DMS 273 (cell line): ENCODE measurements at regions not wholly inside any gene's neighbourhood (a gene's known extent, or its start where the extent isn't known, plus 50 kb on each side); places are given as distances from the start of the nearest gene placed in this dataset.

Experiments used
- DNase-seq: peaks from one replicate; lab custom pipeline; 2025; ENCODE audit not compliant: unreplicated experiment; lab: John Stamatoyannopoulos, UW

DNA sequence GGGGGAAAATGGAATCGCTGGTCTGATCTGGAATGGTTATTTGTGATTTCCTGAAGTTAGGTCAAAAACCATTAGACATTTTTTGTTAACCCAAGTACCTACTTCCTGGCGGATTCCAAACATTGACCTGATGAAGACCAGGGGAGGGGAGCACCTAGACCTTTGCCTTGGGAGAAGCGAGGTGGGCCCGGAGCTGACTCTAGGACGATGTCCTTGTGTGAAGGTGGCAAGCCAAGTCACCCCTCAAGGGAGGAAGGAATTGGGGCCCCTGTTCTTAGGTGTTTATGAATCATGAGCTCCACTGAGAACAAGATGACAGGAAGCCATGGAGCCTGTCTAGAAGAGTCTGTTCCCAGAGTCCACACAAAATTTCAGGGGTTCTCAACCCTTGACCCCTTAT is 204.9 kb upstream of the FOXF1 start:
- DNase-seq = no peak

DNA sequence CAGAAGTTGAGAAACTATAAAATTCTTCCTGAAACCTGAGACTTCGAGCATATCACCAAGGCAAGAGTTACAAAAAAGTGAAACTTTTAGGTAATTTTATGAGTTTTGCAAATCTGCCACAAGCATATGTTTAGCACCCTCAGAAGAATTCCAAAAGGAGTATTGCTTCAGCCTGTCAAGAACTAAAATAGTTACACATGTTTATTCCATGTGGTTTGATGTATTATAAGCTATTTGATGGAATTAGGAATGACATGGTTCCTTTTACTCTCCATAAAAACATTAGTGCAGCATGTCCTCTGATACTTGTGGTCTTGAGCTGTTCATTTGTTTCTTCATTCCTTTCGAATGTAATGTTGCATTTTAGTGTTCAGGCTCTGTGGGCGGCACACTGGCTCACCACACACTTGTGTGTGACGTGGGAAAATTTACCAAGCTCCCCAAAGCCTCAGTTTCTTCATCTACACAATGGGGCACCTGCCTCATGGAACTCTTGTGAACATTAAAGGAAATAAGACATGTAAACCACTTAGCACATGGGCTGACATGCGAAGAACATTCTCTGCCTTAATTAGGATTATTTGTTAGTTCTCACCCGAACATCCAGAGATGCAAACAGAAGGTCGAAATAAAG is 204.2 kb upstream of the FOXF1 start:
- DNase-seq = no peak

DNA sequence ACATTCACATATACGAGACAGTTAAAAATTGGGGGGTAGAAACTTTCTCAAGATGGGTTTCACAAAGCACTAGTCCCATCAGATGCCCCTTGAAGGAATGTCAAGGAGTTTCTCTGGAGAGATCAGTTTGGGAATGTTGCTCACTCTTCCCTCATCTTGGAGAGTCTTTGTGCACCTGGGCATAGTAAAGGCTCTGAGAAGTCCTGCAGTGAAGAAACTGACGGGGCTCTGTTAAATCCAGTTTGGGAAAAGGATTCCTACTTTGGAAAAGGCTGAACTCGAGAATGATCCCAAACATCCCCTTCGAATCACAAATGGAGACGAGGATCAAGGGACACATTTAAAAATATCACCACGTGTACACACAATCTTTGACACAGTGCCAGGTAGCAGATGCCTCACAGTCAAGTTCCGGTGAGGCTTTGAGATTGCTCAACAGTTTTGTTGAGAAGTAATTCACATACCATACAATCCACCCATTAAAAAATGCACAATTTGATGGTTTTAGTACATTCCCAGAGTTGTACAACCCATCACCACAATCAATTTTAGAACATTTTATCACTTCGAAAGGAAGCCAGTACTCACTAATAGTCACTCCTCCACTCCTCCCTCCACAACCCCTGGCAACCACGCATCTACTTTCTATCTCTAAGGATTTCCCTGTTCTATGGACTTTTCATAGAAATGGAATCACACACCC is 203.4 kb upstream of the FOXF1 start:
- no peak for DNase-seq

DNA sequence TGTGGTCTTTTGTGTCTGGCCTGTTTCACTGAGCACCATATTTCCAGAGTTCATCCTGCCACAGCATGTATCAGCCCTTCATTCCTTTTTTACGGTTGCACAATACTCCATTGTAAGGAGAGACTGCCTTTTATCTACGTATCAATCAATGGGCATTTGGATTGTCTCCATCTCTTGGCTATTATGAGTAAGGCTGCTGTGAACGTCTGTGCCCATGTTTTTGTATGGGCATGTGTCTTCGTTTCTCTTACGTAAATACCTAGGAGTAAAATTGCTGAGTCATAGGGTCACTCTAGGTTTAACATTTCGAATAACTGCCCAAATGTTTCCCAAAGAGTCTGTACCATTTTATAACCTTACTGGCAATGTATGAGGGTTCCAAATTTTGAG is 202.8 kb upstream of the FOXF1 start:
- no peak for DNase-seq

DNA sequence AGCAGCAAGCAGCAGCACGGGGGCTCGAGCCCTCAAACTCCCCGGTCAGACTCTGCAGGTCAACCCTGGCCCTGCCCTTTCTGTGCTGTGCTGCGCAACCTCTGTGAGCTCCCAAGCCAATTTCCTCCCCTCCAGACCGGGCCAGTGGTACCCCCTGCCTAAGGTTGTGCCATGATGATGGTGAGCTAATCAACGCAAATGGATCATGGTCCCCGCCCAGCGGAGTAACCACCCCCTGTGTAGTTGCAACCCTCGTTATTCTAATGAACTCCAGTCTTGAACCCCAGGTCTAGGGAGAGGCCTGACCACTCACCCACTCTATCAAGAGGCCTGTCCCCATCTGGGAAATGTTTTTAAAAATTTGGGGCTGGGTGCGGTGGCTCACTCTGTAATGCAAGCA is 201.8 kb upstream of the FOXF1 start:
- DNase-seq = no peak

DNA sequence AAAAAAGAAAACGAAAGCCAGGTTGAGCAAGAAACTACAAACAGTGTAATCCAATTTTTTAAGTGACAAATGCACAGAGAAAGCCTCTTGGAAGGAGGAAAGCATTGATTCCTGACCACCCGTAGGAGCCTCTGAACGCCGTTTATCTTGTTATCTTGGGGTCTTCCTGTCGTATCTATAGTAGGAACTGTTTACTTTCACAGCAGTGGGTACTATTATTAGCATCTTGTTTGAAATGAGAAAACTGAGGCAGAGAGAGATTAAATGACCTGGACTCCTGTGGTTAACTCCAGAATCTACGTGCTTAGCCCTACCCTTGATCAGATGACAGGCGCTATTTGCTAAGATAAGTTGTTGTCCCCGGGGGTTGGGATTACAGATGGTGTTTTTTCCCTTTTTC is 196.7 kb upstream of the FOXF1 start:
- no peak for DNase-seq

DNA sequence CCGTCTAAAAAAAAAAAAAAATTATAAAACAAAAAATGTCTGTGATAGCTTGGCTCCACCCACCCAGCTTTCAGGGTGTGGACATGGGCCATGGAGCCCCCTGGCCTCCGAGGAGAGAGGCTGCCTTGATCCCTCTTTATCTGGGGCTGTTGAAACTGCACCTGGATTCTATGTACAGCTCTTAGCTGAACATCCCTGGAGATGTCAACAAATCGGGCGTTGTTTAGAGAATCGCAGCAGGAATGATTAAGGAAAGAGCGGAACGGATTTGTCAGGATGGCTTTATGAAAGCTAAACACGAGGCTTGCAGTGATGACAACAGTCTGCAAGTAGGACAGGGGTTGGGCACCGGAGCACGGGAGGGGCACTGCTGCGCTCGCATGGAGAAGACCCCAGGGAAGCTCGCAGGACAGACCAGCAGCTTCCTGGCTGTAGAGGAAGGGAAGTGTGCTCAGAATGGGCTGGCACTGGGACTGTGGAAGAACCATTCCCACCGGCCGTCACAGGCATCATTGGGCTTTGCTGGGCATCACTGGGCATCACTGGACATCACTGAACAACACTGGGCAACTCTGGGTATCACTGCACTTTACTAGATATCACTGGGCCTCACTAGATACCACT is 195.8 kb upstream of the FOXF1 start:
- no peak for DNase-seq

DNA sequence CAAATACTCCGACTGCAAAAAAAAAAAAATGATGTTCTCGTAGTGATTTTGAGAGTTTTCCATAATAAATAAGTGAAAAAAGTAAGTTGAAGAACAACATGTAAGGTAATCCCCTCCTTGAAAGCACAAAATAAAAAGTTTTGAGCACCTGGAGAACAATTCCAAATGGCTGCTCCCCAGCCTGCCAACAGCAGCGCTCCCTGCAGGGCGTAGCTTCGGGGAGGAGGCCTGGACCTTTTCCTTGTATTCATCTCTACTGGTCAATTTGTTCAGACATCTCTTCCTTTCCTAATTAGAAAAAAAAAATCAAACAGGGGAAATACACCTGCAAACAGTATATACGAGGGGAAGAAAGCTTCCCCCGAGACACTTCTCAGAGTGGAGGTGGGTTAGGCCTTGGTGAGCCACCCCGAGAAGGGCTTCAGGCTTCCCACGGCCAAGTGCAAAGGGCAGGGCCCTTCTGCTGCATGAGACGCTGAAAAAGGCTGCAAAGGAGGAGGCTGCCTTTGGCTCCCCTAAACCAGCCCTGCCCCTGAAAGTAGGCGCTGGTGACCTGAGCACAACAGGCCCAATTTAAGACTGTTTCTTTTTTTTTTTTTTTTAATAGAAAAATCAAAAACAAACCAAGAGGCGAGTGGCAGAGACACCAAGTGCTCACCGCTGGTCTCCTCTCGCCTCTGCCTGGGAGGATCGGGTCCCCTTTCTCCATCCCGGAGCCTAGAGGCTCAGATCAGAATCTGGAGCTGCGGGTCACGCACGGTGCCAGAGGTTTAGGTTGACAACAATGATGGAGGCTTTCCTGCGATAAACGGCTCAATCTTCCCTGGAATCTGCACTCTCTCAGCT is 193.1 kb upstream of the FOXF1 start:
- DNase-seq = no peak

DNA sequence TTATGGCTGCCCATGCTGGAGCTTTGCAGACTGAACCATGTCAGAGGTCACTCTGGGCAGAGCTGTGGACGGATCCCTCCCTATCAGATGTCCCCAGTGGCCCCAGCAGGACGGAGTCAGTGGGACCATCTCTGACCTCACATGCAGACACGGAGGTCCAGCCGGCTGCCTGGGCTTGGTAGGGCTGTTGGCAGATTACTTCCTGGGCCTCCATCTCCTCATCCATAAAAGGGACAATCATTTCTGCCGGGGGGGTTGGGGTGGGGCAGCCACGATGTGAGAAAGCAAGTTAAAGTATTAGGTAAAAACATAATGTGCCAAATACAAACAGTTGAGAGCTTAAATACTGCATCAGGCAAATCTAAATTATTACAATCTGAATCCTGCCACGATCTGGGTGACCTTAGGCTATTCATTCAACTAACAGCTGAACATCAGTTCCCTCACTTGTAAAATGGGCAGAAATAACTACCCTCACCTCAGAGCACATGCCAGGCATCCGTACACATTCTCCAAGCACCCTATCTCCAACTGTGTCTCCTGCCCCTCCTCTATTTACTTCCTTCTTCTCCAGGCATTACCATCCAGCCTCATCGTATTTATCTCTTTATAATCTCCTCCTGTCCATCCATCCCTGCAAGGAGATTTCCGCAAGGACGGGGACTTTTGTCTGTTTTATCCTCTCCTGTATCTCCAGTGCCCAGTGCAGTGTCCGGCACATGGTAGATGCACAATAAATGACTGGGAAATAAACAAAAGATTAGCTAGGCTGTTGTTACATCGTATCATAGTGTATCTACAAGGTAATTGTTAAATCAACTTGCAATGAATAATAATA is 192.3 kb upstream of the FOXF1 start:
- no peak for DNase-seq

DNA sequence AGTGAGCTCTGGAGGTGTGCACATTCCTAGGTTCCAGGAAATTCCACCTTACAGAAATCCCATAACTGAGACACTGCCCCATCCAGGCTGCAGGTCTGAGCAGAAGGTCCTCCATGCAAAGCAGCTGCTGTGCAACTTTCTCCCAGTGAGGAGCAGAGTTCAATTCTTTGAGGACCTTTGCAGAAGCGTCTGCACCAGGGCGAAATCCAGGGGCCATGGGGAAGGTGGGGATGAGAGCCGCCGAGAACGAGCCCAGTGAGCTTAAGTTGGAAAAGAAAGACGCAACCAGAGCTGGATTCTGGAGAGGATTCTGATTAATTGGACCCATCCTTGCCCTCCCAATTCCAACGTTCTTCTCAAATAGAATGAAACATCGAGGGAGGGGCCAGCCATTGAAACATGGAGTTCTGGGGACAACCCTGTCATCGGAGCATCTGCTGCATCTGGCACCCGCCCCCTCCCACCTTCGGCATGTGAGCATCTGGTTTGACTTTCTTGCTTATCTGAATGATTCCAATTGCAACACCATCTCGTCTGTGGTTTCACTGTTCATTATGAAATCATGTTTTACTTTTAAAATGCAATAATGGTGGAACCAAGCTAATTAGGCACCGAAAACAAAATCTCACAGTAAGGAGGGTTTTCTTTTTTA is 190.6 kb upstream of the FOXF1 start:
- DNase-seq = no peak

DNA sequence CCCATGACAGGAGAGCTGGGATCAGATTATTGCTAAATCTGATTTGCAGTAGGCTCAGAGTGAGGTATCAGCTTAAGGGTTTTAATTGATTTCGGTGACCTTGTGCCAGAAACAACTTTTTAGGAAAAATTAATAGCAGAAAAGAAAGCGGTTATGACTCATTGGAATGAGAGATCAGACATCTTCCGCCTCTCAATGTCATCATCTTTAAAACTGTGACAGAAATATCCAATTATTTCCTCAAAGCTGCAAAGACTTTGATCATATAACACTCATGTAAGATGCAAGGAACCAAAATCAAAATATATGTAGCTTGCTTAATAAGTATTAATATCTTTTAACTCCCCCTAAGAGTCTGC is 190.1 kb upstream of the FOXF1 start:
- DNase-seq = no peak

DNA sequence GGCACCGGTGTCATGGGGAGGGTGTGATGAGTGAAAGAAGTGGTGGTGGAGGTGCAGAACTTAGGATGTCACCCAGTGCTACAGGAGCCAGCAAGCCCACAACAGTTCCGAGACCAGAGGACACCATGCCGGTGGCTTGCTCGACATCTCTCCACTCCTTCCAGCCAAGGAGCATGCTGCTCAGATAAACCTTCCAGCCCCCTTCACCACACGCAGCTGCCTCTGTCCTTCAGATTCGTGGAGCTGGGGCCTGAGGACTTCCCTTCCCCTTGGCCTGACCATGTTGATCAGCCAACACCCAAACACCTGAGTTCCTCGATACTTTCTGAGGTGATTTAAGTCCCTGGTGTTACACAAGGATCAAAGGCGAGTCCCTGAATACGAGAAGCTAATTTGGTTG is 188.8 kb upstream of the FOXF1 start:
- DNase-seq = no peak

DNA sequence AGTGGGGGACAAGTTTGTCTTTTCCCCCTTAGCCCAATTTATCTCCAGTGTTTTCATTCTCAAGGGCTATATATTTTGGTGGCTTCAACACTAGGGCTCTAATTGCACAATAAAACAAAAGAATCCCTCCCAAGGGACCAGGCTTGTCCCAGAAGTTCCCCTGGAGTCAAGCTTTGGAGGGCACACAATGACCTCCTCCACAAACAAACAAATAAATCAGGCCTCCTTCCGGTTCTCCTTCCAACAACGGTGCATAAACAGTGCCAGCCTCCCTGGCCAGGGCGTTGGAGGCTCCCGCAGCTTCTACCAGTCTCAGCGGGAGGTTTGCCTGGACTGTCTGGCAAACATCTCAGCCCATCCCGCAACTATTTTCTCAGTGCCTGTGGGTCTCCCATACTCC is 188.0 kb upstream of the FOXF1 start:
- DNase-seq = no peak

DNA sequence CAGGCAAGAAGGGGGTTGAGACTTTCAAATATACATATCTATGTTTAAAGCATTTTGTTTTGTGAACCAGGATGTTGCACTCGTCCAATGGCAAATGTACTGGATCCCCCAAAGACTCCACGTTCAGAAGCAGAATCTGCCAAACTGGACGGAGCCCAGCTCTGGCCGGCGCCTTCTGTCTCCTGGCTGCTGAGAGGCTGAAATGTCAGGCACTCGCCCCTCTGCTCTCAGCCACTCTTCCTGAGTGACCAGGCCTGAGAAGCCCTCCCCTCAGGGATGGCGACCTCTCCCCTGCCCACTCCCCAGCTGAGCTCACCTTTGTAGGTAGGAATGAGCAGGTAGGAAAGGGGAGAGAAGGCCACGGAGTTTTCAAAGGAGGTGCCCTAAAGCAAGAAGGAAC is 187.5 kb upstream of the FOXF1 start:
- no peak for DNase-seq

DNA sequence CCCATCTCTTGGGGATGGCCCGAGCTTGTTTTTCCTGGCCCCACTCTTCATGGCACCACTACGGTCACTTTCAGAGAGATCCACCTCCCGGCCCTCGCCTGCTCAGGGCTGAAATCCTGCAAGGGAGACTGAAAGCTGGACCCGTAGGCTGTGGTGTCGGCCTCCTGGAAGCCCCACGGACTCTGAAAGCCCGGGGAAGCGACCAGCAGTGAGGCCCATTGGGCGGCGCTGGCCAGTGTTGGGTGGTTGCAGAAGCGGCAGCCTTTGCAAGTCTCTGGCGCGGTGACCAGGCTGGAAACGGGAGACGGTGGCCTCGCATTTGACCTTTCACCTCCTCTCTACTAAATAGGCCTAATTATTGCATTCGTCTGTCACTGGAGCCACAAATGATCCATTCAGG is 186.0 kb upstream of the FOXF1 start:
- DNase-seq = no peak

DNA sequence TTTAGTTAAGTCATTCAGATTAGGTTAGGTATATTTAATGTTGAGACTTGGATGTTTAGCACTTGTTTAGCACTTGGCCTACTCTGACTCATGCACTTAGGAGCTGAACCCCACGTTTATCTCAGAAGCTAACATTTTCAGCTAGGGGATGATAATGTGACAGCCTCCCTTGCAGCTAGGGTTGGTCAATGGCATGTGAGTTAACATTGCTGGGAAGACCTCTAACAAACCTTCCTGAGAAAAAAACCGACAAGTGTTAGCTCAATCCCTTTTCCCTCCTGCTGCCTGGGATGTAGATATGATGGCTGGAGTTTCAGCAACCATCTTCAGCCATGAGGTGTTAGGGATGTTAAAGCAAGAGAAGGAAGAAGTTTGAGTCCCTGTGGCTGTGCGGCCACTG is 185.0 kb upstream of the FOXF1 start:
- DNase-seq = no peak

DNA sequence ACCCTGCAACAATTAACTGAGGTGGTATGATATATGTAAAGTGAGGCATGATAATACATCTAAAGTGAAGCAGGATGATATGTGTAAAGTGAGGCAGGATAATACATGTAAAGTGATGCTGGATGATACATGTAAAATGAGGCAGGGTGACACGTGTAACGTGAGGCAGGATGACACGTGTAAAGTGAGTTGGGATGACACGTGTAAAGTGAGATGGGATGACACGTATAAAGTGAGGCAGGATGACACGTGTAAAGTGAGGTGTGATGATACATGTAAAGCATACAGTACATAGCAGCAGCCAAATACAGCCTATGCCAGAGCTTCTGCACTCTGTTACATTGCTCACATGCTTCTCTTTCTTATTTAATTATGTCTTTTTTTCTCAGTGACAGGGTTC is 184.4 kb upstream of the FOXF1 start:
- DNase-seq = no peak

DNA sequence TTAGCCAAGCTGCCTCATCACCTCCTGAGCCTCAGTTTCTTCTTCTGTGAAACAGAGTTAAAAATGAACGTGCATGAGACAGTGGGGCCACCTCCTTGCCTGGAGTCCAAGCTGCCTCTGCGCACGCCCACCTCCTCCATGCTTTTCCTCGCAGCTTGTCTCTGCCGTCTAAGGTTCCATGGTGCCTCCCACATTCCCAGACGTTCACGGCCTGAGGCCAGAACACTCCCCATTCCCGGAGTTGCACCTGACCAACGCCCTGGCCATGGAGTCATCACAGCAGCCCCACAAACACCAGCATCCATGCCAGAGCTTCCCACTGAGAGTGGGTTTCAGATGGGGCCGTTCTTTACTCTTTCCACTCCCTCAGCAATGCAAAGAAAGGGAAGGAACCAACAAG is 183.0 kb upstream of the FOXF1 start:
- DNase-seq = no peak

DNA sequence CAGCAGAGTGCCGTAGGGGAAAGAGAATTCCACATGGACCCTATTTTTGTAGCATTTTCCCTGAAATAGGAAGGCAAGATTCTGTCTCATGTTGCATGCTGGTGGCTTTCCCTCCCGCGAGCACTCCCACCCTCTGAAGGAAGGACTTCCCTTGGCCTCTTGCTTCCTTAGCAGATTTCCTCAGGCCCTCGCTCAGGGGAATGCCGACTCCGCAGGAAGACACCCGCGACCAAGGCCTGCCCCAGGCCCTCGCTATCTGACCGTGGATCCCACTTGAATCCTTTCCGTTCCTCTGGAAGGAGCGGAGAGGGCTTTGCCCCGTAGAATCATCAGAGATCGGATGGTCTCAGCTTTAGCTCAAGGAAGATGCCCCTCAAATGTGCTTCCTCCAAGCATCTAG is 179.4 kb upstream of the FOXF1 start:
- DNase-seq = no peak

DNA sequence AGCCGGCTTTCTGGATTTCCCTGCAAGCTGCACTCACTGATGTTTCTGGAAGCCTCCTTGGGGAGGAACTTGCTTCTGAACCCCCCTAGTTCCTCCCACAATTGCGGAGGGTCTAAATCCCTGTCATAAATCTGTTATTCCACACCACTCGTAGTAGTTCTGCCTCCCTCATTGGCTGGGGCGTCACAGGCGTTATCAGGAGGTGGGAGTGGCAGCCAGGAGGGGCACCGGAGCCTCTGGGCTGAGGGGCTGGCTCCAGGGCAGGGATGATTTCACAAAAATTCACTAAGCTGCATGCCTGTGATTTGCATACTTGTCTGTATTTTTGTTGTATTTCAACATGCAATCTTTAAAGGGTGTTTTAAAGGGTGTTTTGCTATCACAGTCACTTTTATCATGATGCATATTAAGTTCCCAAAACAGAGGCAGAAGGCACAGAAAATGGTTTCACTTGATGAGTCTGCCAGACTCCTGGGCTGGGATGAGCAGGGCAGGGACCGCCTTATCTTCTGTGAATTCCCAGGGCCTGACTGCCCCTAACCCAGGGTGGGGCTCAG is 176.2 kb upstream of the FOXF1 start:
- DNase-seq = no peak
